GM19372 (cell line): ENCODE measurements at regions not wholly inside any gene's neighbourhood (a gene's known extent, or its start where the extent isn't known, plus 50 kb on each side); places are given as distances from the start of the nearest gene placed in this dataset.
A peak's percentile ranks its signal among the peaks of the same experiment; 100 is the strongest.

Source experiments
- ATAC-seq: cut with Tn5 transposase; IDR thresholded peaks from one replicate; pipeline ENCODE4 v1.9.1; 2021; ENCODE audit warnings: mild to moderate bottlenecking, low read depth, moderate library complexity; ENCODE audit not compliant: unreplicated experiment

- no peak for ATAC-seq
These were observed 1385.6 kb upstream of the TMEFF2 start for GRCh38 chr2:193580176-193580950.

- ATAC-seq = no peak
These were observed 1372.2 kb upstream of the TMEFF2 start for GRCh38 chr2:193566886-193567285.

GRCh38 chr2:193566276-193566675 is 1371.5 kb upstream of the TMEFF2 start:
- no peak for ATAC-seq

- ATAC-seq = no peak
These were observed 1367.3 kb upstream of the TMEFF2 start for GRCh38 chr2:193562031-193562430.

GRCh38 chr2:193561054-193561453 is 1366.3 kb upstream of the TMEFF2 start:
- ATAC-seq = no peak

GRCh38 chr2:193556766-193557470 is 1362.2 kb upstream of the TMEFF2 start:
- ATAC-seq = no peak

GRCh38 chr2:193549661-193550060 is 1354.9 kb upstream of the TMEFF2 start:
- no peak for ATAC-seq

- no peak for ATAC-seq
These were observed 1348.0 kb upstream of the TMEFF2 start for GRCh38 chr2:193542762-193543161.

GRCh38 chr2:193539188-193539587 is 1344.5 kb upstream of the TMEFF2 start:
- ATAC-seq = peak; percentile 78

- ATAC-seq = no peak
These were observed 1343.3 kb upstream of the TMEFF2 start for GRCh38 chr2:193538061-193538460.

GRCh38 chr2:193537531-193537930 is 1342.8 kb upstream of the TMEFF2 start:
- no peak for ATAC-seq

GRCh38 chr2:193528458-193528857 is 1333.7 kb upstream of the TMEFF2 start:
- no peak for ATAC-seq

- ATAC-seq = no peak
These were observed 1332.4 kb upstream of the TMEFF2 start for GRCh38 chr2:193527146-193527545.

- ATAC-seq = no peak
These were observed 1328.9 kb upstream of the TMEFF2 start for GRCh38 chr2:193523662-193524061.

GRCh38 chr2:193521523-193521922 is 1326.8 kb upstream of the TMEFF2 start:
- no peak for ATAC-seq

- ATAC-seq = no peak
These were observed 1326.2 kb upstream of the TMEFF2 start for GRCh38 chr2:193520709-193521458.

GRCh38 chr2:193518041-193518817 is 1323.5 kb upstream of the TMEFF2 start:
- ATAC-seq = no peak

GRCh38 chr2:193517615-193518014 is 1322.9 kb upstream of the TMEFF2 start:
- ATAC-seq = no peak

- no peak for ATAC-seq
These were observed 1311.3 kb upstream of the TMEFF2 start for GRCh38 chr2:193506035-193506434.

GRCh38 chr2:193505620-193506019 is 1310.9 kb upstream of the TMEFF2 start:
- no peak for ATAC-seq
